ENCODE measurements at regions not wholly inside any gene's neighbourhood (a gene's known extent, or its start where the extent isn't known, plus 50 kb on each side); places are given as distances from the start of the nearest gene placed in this dataset.

- Mint-ChIP-seq H3K9me3 (peaks cover 2% of the 10 kb centered on the region), H3K27me3 (no peaks in the 10 kb centered on the region), H3K27ac (no peak overlapping the region), H3K4me1 (no peaks in the 10 kb centered on the region), H3K4me3 (no peak overlapping the region), H3K36me3 (no peaks in the 10 kb centered on the region)
- DNase-seq, result no peak
Observed at GRCh38 chr7:34307540-34307939, 350.5 kb upstream of the NPSR1 start.

- H3K27me3 Mint-ChIP-seq, result no peaks in the 10 kb centered on the region
- DNase-seq, result no peak
- no peaks in the 10 kb centered on the region for H3K36me3 Mint-ChIP-seq
- no peaks in the 10 kb centered on the region for H3K4me1 Mint-ChIP-seq
- H3K27ac Mint-ChIP-seq, result no peak overlapping the region
- H3K4me3 Mint-ChIP-seq, result no peak overlapping the region
- H3K9me3 Mint-ChIP-seq, result peaks cover 7% of the 10 kb centered on the region
Observed at GRCh38 chr7:34308595-34308994, 349.4 kb upstream of the NPSR1 start.

- H3K4me1 Mint-ChIP-seq, result no peaks in the 10 kb centered on the region
- H3K27ac Mint-ChIP-seq, result no peak overlapping the region
- H3K4me3 Mint-ChIP-seq, result no peak overlapping the region
- H3K9me3 Mint-ChIP-seq, result peaks cover 7% of the 10 kb centered on the region
- H3K36me3 Mint-ChIP-seq, result no peaks in the 10 kb centered on the region
- DNase-seq, result no peak
- no peaks in the 10 kb centered on the region for H3K27me3 Mint-ChIP-seq
Observed at GRCh38 chr7:34309116-34309515, 348.9 kb upstream of the NPSR1 start.

- Mint-ChIP-seq H3K4me1 (no peaks in the 10 kb centered on the region), H3K9me3 (peaks cover 7% of the 10 kb centered on the region), H3K27me3 (peaks cover under 1% of the 10 kb centered on the region), H3K4me3 (no peak overlapping the region), H3K27ac (no peak overlapping the region), H3K36me3 (no peaks in the 10 kb centered on the region)
- DNase-seq, result no peak
Observed at GRCh38 chr7:34309584-34309983, 348.4 kb upstream of the NPSR1 start.

GRCh38 chr7:34311591-34311990, 346.4 kb upstream of the NPSR1 start:
- no peaks in the 10 kb centered on the region for H3K4me1 Mint-ChIP-seq
- H3K27ac Mint-ChIP-seq, result no peak overlapping the region
- H3K9me3 Mint-ChIP-seq, result peaks cover 7% of the 10 kb centered on the region
- peaks cover 4% of the 10 kb centered on the region for H3K27me3 Mint-ChIP-seq
- no peak for DNase-seq
- no peaks in the 10 kb centered on the region for H3K36me3 Mint-ChIP-seq
- H3K4me3 Mint-ChIP-seq, result no peak overlapping the region

- Mint-ChIP-seq H3K9me3 (peaks cover 7% of the 10 kb centered on the region), H3K4me1 (no peaks in the 10 kb centered on the region), H3K27me3 (peaks cover 4% of the 10 kb centered on the region), H3K36me3 (no peaks in the 10 kb centered on the region), H3K4me3 (no peak overlapping the region), H3K27ac (no peak overlapping the region)
- no peak for DNase-seq
Observed at GRCh38 chr7:34312624-34313023, 345.4 kb upstream of the NPSR1 start.

- DNase-seq, result no peak
- Mint-ChIP-seq H3K4me1 (no peaks in the 10 kb centered on the region), H3K36me3 (no peaks in the 10 kb centered on the region), H3K27me3 (peaks cover 4% of the 10 kb centered on the region), H3K27ac (no peak overlapping the region), H3K4me3 (no peak overlapping the region), H3K9me3 (peaks cover 7% of the 10 kb centered on the region)
Observed at GRCh38 chr7:34313289-34313688, 344.7 kb upstream of the NPSR1 start.

- H3K27ac Mint-ChIP-seq, result no peak overlapping the region
- peaks cover 15% of the 10 kb centered on the region for H3K27me3 Mint-ChIP-seq
Observed at GRCh38 chr7:34315032-34315431, 343.0 kb upstream of the NPSR1 start.

GRCh38 chr7:34317039-34317438, 341.0 kb upstream of the NPSR1 start:
- Mint-ChIP-seq H3K36me3 (no peaks in the 10 kb centered on the region), H3K4me1 (peaks cover 3% of the 10 kb centered on the region), H3K27ac (no peak overlapping the region), H3K9me3 (peaks cover 7% of the 10 kb centered on the region), H3K27me3 (peaks cover 28% of the 10 kb centered on the region), H3K4me3 (no peak overlapping the region)
- no peak for DNase-seq

More at GRCh38 chr7:34315032-34315431, 343.0 kb upstream of the NPSR1 start:
- no peaks in the 10 kb centered on the region for H3K4me1 Mint-ChIP-seq
- peaks cover 7% of the 10 kb centered on the region for H3K9me3 Mint-ChIP-seq
- no peaks in the 10 kb centered on the region for H3K36me3 Mint-ChIP-seq
- DNase-seq, result no peak
- H3K4me3 Mint-ChIP-seq, result no peak overlapping the region

- Mint-ChIP-seq H3K36me3 (no peaks in the 10 kb centered on the region), H3K4me1 (peaks cover 3% of the 10 kb centered on the region), H3K9me3 (no peaks in the 10 kb centered on the region), H3K27me3 (peaks cover 27% of the 10 kb centered on the region), H3K27ac (no peak overlapping the region), H3K4me3 (no peak overlapping the region)
- DNase-seq, result no peak
Observed at GRCh38 chr7:34320412-34320811, 337.6 kb upstream of the NPSR1 start.

- H3K36me3 Mint-ChIP-seq, result no peaks in the 10 kb centered on the region
Observed at GRCh38 chr7:34320926-34321661, 336.9 kb upstream of the NPSR1 start.

GRCh38 chr7:34322841-34323240, 335.2 kb upstream of the NPSR1 start:
- H3K4me1 Mint-ChIP-seq, result peaks cover 3% of the 10 kb centered on the region
- H3K27ac Mint-ChIP-seq, result no peak overlapping the region
- H3K27me3 Mint-ChIP-seq, result peaks cover 27% of the 10 kb centered on the region
- no peaks in the 10 kb centered on the region for H3K36me3 Mint-ChIP-seq
- H3K4me3 Mint-ChIP-seq, result no peak overlapping the region
- no peak for DNase-seq
- no peaks in the 10 kb centered on the region for H3K9me3 Mint-ChIP-seq

More at GRCh38 chr7:34320926-34321661, 336.9 kb upstream of the NPSR1 start:
- no peak overlapping the region for H3K4me3 Mint-ChIP-seq
- peaks cover 27% of the 10 kb centered on the region for H3K27me3 Mint-ChIP-seq
- DNase-seq, result peak; percentile 25
- no peaks in the 10 kb centered on the region for H3K9me3 Mint-ChIP-seq
- H3K27ac Mint-ChIP-seq, result no peak overlapping the region
- H3K4me1 Mint-ChIP-seq, result peaks cover 3% of the 10 kb centered on the region

- Mint-ChIP-seq H3K27ac (no peak overlapping the region), H3K9me3 (no peaks in the 10 kb centered on the region), H3K4me1 (no peaks in the 10 kb centered on the region), H3K27me3 (no peaks in the 10 kb centered on the region), H3K36me3 (no peaks in the 10 kb centered on the region), H3K4me3 (no peak overlapping the region)
- DNase-seq, result no peak
Observed at GRCh38 chr7:34327681-34328080, 330.3 kb upstream of the NPSR1 start.

GRCh38 chr7:34330308-34330707, 327.7 kb upstream of the NPSR1 start:
- no peak overlapping the region for H3K4me3 Mint-ChIP-seq
- H3K9me3 Mint-ChIP-seq, result no peaks in the 10 kb centered on the region
- no peak for DNase-seq
- no peaks in the 10 kb centered on the region for H3K27me3 Mint-ChIP-seq
- no peaks in the 10 kb centered on the region for H3K36me3 Mint-ChIP-seq
- no peaks in the 10 kb centered on the region for H3K4me1 Mint-ChIP-seq
- no peak overlapping the region for H3K27ac Mint-ChIP-seq

GRCh38 chr7:34331102-34331501, 326.9 kb upstream of the NPSR1 start:
- Mint-ChIP-seq H3K9me3 (no peaks in the 10 kb centered on the region), H3K27ac (no peak overlapping the region), H3K27me3 (no peaks in the 10 kb centered on the region), H3K4me1 (no peaks in the 10 kb centered on the region), H3K4me3 (no peak overlapping the region), H3K36me3 (no peaks in the 10 kb centered on the region)
- DNase-seq, result no peak

- no peaks in the 10 kb centered on the region for H3K36me3 Mint-ChIP-seq
- no peaks in the 10 kb centered on the region for H3K27me3 Mint-ChIP-seq
- H3K27ac Mint-ChIP-seq, result no peak overlapping the region
- no peaks in the 10 kb centered on the region for H3K4me1 Mint-ChIP-seq
- H3K4me3 Mint-ChIP-seq, result no peak overlapping the region
- DNase-seq, result no peak
- no peaks in the 10 kb centered on the region for H3K9me3 Mint-ChIP-seq
Observed at GRCh38 chr7:34332006-34332405, 326.0 kb upstream of the NPSR1 start.

Measured in activated naive CD8-positive, alpha-beta T cell treated with anti-CD3 and anti-CD28 coated beads for 36 hours (primary cell).